ENCODE measurements at regions not wholly inside any gene's neighbourhood (a gene's known extent, or its start where the extent isn't known, plus 50 kb on each side); places are given as distances from the start of the nearest gene placed in this dataset.

GRCh38 chr2:770776-771175 is 93.6 kb upstream of the TMEM18 start:
- no peak overlapping the region for H3K4me3 ChIP-seq (IDR thresholded peaks at IDR 0.05; ENCODE audit: insufficient read depth, low read depth, low read length)
- no peaks in the 10 kb centered on the region for H3K27me3 ChIP-seq (ENCODE audit: insufficient read depth, low read depth)
- H3K36me3 ChIP-seq (ENCODE audit: insufficient read depth): no peaks in the 10 kb centered on the region
- no peaks in the 10 kb centered on the region for H3K79me2 ChIP-seq (ENCODE audit: insufficient read depth, low read depth)
- no peak overlapping the region for H3K4me2 ChIP-seq
- TF ChIP-seq CTCF (conservative IDR thresholded peaks at IDR 0.05; ENCODE audit: low read depth, low read length): no peak
- H4K20me1 ChIP-seq (ENCODE audit: insufficient read depth): no peaks in the 10 kb centered on the region
- H3K9ac ChIP-seq: no peak overlapping the region
- no peak overlapping the region for H3K27ac ChIP-seq
- H3K4me1 ChIP-seq (ENCODE audit: low read depth, poor library complexity, severe bottlenecking): no peaks in the 10 kb centered on the region
- no peak overlapping the region for H2AFZ ChIP-seq (ENCODE audit: low read depth)

- H3K9ac ChIP-seq: no peak overlapping the region
- H2AFZ ChIP-seq (ENCODE audit: low read depth): no peak overlapping the region
- H3K27me3 ChIP-seq (ENCODE audit: insufficient read depth, low read depth): no peaks in the 10 kb centered on the region
- no peaks in the 10 kb centered on the region for H3K4me1 ChIP-seq (ENCODE audit: low read depth, poor library complexity, severe bottlenecking)
- H4K20me1 ChIP-seq (ENCODE audit: insufficient read depth): no peaks in the 10 kb centered on the region
- H3K27ac ChIP-seq: no peak overlapping the region
- H3K4me2 ChIP-seq: no peak overlapping the region
- H3K36me3 ChIP-seq (ENCODE audit: insufficient read depth): no peaks in the 10 kb centered on the region
- no peak overlapping the region for H3K4me3 ChIP-seq (IDR thresholded peaks at IDR 0.05; ENCODE audit: insufficient read depth, low read depth, low read length)
- TF ChIP-seq CTCF (conservative IDR thresholded peaks at IDR 0.05; ENCODE audit: low read depth, low read length): no peak
- H3K79me2 ChIP-seq (ENCODE audit: insufficient read depth, low read depth): no peaks in the 10 kb centered on the region
Observed at GRCh38 chr2:769771-770170, 92.6 kb upstream of the TMEM18 start.

- Histone ChIP-seq H3K27ac (no peak overlapping the region), H3K36me3 (ENCODE audit: insufficient read depth) (no peaks in the 10 kb centered on the region), H3K4me2 (no peak overlapping the region), H3K4me1 (ENCODE audit: low read depth, poor library complexity, severe bottlenecking) (no peaks in the 10 kb centered on the region), H2AFZ (ENCODE audit: low read depth) (no peak overlapping the region), H3K79me2 (ENCODE audit: insufficient read depth, low read depth) (no peaks in the 10 kb centered on the region), H4K20me1 (ENCODE audit: insufficient read depth) (no peaks in the 10 kb centered on the region), H3K4me3 (IDR thresholded peaks at IDR 0.05; ENCODE audit: insufficient read depth, low read depth, low read length) (no peak overlapping the region), H3K9ac (no peak overlapping the region), H3K27me3 (ENCODE audit: insufficient read depth, low read depth) (no peaks in the 10 kb centered on the region)
- no peak for TF ChIP-seq CTCF (conservative IDR thresholded peaks at IDR 0.05; ENCODE audit: low read depth, low read length)
Observed at GRCh38 chr2:768451-768850, 91.2 kb upstream of the TMEM18 start.

- Histone ChIP-seq H3K4me1 (ENCODE audit: low read depth, poor library complexity, severe bottlenecking) (no peaks in the 10 kb centered on the region), H4K20me1 (ENCODE audit: insufficient read depth) (no peaks in the 10 kb centered on the region), H3K79me2 (ENCODE audit: insufficient read depth, low read depth) (no peaks in the 10 kb centered on the region), H3K4me3 (IDR thresholded peaks at IDR 0.05; ENCODE audit: insufficient read depth, low read depth, low read length) (no peak overlapping the region), H3K4me2 (no peak overlapping the region), H3K27ac (no peak overlapping the region), H2AFZ (ENCODE audit: low read depth) (no peak overlapping the region), H3K9ac (no peak overlapping the region), H3K36me3 (ENCODE audit: insufficient read depth) (no peaks in the 10 kb centered on the region), H3K27me3 (ENCODE audit: insufficient read depth, low read depth) (no peaks in the 10 kb centered on the region)
- no peak for TF ChIP-seq CTCF (conservative IDR thresholded peaks at IDR 0.05; ENCODE audit: low read depth, low read length)
Observed at GRCh38 chr2:767944-768343, 90.7 kb upstream of the TMEM18 start.

GRCh38 chr2:767440-767839 is 90.2 kb upstream of the TMEM18 start:
- Histone ChIP-seq H3K4me3 (IDR thresholded peaks at IDR 0.05; ENCODE audit: insufficient read depth, low read depth, low read length) (no peak overlapping the region), H3K9ac (no peak overlapping the region), H3K27me3 (ENCODE audit: insufficient read depth, low read depth) (no peaks in the 10 kb centered on the region), H4K20me1 (ENCODE audit: insufficient read depth) (no peaks in the 10 kb centered on the region), H2AFZ (ENCODE audit: low read depth) (no peak overlapping the region), H3K4me1 (ENCODE audit: low read depth, poor library complexity, severe bottlenecking) (no peaks in the 10 kb centered on the region), H3K36me3 (ENCODE audit: insufficient read depth) (no peaks in the 10 kb centered on the region), H3K27ac (no peak overlapping the region), H3K4me2 (no peak overlapping the region), H3K79me2 (ENCODE audit: insufficient read depth, low read depth) (no peaks in the 10 kb centered on the region)
- no peak for TF ChIP-seq CTCF (conservative IDR thresholded peaks at IDR 0.05; ENCODE audit: low read depth, low read length)
